ENCODE measurements at regions not wholly inside any gene's neighbourhood (a gene's known extent, or its start where the extent isn't known, plus 50 kb on each side); places are given as distances from the start of the nearest gene placed in this dataset.

DNA sequence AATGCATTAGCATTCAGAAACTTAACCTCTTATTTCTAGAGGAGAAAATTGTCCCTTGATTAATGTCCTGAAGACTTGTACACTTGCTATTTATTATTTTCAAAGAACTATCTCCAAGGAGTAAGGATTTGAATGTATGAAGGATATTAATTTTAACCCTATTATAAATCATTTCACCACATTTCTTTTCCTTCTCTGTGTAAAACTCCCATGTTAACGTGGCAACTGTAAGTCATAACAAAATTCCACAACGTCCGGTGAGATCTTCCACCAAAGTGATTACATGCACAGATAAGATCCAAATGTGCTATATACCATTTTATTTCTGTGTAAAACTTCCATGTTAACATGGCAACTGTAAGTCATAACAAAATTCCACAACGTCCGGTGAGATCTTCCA lies 229.1 kb upstream of the ARHGEF26 start:
- no peak for DNase-seq (ENCODE audit: low spot score)
- H4K20me1 ChIP-seq (ENCODE audit: insufficient read depth, low read length) = no peaks in the 10 kb centered on the region
- H3K4me2 ChIP-seq (ENCODE audit: low read length) = no peak overlapping the region
- CTCF ChIA-PET (ENCODE audit: unreplicated experiment) = no interaction called here
- no peak overlapping the region for H2AFZ ChIP-seq (ENCODE audit: low read length)
- H3K79me2 ChIP-seq (ENCODE audit: insufficient read depth, low read depth, low read length) = no peaks in the 10 kb centered on the region
- no peaks in the 10 kb centered on the region for H3K4me1 ChIP-seq (ENCODE audit: insufficient read depth, low read length, poor library complexity, severe bottlenecking)
- no peaks in the 10 kb centered on the region for H3K36me3 ChIP-seq (ENCODE audit: insufficient read depth, low read length)
- no peaks in the 10 kb centered on the region for H3K9me2 ChIP-seq (ENCODE audit: insufficient read depth, low read length)
- no peak for TF ChIP-seq EZH2phosphoT487 (IDR thresholded peaks at IDR 0.05; ENCODE audit: borderline replicate concordance, low read depth, low read length)
- TF ChIP-seq, protein P1, sequence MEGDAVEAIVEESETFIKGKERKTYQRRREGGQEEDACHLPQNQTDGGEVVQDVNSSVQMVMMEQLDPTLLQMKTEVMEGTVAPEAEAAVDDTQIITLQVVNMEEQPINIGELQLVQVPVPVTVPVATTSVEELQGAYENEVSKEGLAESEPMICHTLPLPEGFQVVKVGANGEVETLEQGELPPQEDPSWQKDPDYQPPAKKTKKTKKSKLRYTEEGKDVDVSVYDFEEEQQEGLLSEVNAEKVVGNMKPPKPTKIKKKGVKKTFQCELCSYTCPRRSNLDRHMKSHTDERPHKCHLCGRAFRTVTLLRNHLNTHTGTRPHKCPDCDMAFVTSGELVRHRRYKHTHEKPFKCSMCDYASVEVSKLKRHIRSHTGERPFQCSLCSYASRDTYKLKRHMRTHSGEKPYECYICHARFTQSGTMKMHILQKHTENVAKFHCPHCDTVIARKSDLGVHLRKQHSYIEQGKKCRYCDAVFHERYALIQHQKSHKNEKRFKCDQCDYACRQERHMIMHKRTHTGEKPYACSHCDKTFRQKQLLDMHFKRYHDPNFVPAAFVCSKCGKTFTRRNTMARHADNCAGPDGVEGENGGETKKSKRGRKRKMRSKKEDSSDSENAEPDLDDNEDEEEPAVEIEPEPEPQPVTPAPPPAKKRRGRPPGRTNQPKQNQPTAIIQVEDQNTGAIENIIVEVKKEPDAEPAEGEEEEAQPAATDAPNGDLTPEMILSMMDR (conservative IDR thresholded peaks at IDR 0.05; ENCODE audit: low read length) = no peak
- BruUV-seq (replicated peaks) = no TSS peak
- intact Hi-C loops (cut with micrococcal nuclease; ENCODE audit: unreplicated experiment) = no loop called here
- no peak overlapping the region for H3K27ac ChIP-seq (ENCODE audit: low read depth, low read length, poor library complexity, severe bottlenecking)
- H3K9me3 ChIP-seq (ENCODE audit: low read length) = no peaks in the 10 kb centered on the region
- H3K4me3 ChIP-seq (ENCODE audit: low read depth, low read length, poor library complexity, severe bottlenecking) = no peak overlapping the region
- POLR2A ChIA-PET = no interaction called here

DNA sequence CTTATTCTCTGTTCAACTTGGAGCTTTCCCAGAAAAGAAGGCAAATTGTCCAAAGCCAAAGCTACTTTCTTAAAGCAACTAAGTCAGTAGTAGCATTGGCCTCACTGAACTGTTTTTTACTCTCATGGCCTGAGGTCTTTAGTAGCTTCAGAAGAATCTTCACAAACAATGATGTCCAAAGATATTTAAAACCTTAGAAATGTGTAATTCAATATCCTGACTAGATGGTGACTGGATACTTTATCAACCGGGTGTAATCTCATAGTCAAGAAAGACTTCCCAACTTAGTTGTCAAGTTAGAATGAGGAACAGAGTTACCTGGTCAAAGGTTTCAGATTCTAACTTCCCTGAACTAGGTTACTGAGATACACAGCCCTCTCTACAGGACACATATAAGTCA lies 226.3 kb upstream of the ARHGEF26 start:
- DNase-seq (ENCODE audit: low spot score) = no peak
- Histone ChIP-seq H3K36me3 (ENCODE audit: insufficient read depth, low read length) (no peaks in the 10 kb centered on the region), H3K79me2 (ENCODE audit: insufficient read depth, low read depth, low read length) (no peaks in the 10 kb centered on the region), H4K20me1 (ENCODE audit: insufficient read depth, low read length) (no peaks in the 10 kb centered on the region), H3K4me2 (ENCODE audit: low read length) (no peak overlapping the region), H3K27ac (ENCODE audit: low read depth, low read length, poor library complexity, severe bottlenecking) (no peak overlapping the region), H3K4me1 (ENCODE audit: insufficient read depth, low read length, poor library complexity, severe bottlenecking) (no peaks in the 10 kb centered on the region), H3K9me2 (ENCODE audit: insufficient read depth, low read length) (no peaks in the 10 kb centered on the region), H2AFZ (ENCODE audit: low read length) (no peak overlapping the region), H3K4me3 (ENCODE audit: low read depth, low read length, poor library complexity, severe bottlenecking) (no peak overlapping the region), H3K9me3 (ENCODE audit: low read length) (no peaks in the 10 kb centered on the region)
- BruUV-seq (replicated peaks) = no TSS peak
- POLR2A ChIA-PET = no interaction called here
- no peak for TF ChIP-seq EZH2phosphoT487 (IDR thresholded peaks at IDR 0.05; ENCODE audit: borderline replicate concordance, low read depth, low read length)
- TF ChIP-seq, protein P1 (conservative IDR thresholded peaks at IDR 0.05; ENCODE audit: low read length) = no peak
- CTCF ChIA-PET (ENCODE audit: unreplicated experiment) = no interaction called here
- intact Hi-C loops (cut with micrococcal nuclease; ENCODE audit: unreplicated experiment) = no loop called here

DNA sequence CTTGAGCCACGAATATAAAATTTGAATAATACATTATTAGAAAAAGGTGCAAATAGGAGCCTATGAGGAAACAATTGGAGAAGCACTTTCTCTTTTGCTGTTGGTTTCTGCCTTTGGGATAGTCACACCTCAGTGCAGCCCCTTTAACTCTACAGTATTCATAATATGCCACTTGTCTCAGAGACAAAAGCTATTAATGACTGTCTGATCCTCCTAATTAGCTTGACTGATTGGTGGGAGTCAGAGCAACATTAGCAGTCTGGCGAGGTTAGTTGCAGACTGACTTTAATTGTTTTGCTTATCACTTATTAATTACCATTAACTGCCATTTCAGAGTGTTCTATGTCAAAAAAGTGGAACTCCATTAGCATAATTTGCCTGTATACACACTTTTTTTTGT lies 225.0 kb upstream of the ARHGEF26 start:
- Histone ChIP-seq H3K27ac (ENCODE audit: low read depth, low read length, poor library complexity, severe bottlenecking) (no peak overlapping the region), H3K4me3 (ENCODE audit: low read depth, low read length, poor library complexity, severe bottlenecking) (no peak overlapping the region), H2AFZ (ENCODE audit: low read length) (no peak overlapping the region), H3K4me1 (ENCODE audit: insufficient read depth, low read length, poor library complexity, severe bottlenecking) (no peaks in the 10 kb centered on the region), H4K20me1 (ENCODE audit: insufficient read depth, low read length) (no peaks in the 10 kb centered on the region), H3K9me3 (ENCODE audit: low read length) (no peaks in the 10 kb centered on the region), H3K79me2 (ENCODE audit: insufficient read depth, low read depth, low read length) (no peaks in the 10 kb centered on the region), H3K4me2 (ENCODE audit: low read length) (no peak overlapping the region), H3K36me3 (ENCODE audit: insufficient read depth, low read length) (no peaks in the 10 kb centered on the region), H3K9me2 (ENCODE audit: insufficient read depth, low read length) (no peaks in the 10 kb centered on the region)
- ChIA-PET CTCF (ENCODE audit: unreplicated experiment) (no interaction called here), POLR2A (interaction anchor here (0.6 kb wide), 1 partner anchor 1119 kb away, joined by 3 read pairs; no protein-coding TSS in a partner anchor)
- intact Hi-C loops (cut with micrococcal nuclease; ENCODE audit: unreplicated experiment) = no loop called here
- DNase-seq (ENCODE audit: low spot score) = no peak
- no TSS peak for BruUV-seq (replicated peaks)
- TF ChIP-seq, protein P1 (conservative IDR thresholded peaks at IDR 0.05; ENCODE audit: low read length) = no peak
- no peak for TF ChIP-seq EZH2phosphoT487 (IDR thresholded peaks at IDR 0.05; ENCODE audit: borderline replicate concordance, low read depth, low read length)
